ENCODE measurements at regions not wholly inside any gene's neighbourhood (a gene's known extent, or its start where the extent isn't known, plus 50 kb on each side); places are given as distances from the start of the nearest gene placed in this dataset.

DNA sequence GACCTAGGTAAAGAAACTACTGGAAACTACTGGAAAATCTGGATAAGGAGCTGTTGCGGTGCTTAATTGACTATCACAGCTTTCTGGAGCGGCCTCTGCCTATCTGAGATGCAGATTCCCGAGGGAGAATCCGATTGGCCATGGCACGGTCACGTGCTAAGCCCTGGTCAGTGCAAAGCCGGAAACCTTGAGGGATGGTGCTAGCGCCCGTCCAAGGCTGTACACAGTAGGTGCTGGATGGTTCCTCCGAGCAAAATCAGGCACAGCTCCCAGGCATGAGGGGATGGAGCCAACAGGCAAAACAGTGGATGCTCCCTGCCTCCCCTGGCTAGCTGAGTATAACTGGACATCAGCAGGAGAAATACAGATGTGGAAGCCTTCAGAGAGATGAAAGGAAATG is 238.7 kb upstream of the HES1 start:
- no peak overlapping the region for H3K9ac ChIP-seq (ENCODE audit: control insufficient read depth, extremely low read depth, insufficient read depth, low read length)
- H3K4me3 ChIP-seq (ENCODE audit: control insufficient read depth in 2 of 3, extremely low read depth in 1 of 3, insufficient read depth in 2 of 3, low read depth in 1 of 3, low read length in 3 of 3) = no peak overlapping the region
- TF ChIP-seq EZH2 (IDR thresholded peaks at IDR 0.05; ENCODE audit: low read length) = no peak
- TF ChIP-seq, protein P1, sequence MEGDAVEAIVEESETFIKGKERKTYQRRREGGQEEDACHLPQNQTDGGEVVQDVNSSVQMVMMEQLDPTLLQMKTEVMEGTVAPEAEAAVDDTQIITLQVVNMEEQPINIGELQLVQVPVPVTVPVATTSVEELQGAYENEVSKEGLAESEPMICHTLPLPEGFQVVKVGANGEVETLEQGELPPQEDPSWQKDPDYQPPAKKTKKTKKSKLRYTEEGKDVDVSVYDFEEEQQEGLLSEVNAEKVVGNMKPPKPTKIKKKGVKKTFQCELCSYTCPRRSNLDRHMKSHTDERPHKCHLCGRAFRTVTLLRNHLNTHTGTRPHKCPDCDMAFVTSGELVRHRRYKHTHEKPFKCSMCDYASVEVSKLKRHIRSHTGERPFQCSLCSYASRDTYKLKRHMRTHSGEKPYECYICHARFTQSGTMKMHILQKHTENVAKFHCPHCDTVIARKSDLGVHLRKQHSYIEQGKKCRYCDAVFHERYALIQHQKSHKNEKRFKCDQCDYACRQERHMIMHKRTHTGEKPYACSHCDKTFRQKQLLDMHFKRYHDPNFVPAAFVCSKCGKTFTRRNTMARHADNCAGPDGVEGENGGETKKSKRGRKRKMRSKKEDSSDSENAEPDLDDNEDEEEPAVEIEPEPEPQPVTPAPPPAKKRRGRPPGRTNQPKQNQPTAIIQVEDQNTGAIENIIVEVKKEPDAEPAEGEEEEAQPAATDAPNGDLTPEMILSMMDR (optimal IDR thresholded peaks at IDR 0.05 in 1 of 3, IDR thresholded peaks at IDR 0.05 in 1 of 3, conservative IDR thresholded peaks at IDR 0.05 in 1 of 3; ENCODE audit: extremely low read depth in 1 of 3, insufficient read depth in 2 of 3, low read length in 3 of 3) = no peak
- no peaks in the 10 kb centered on the region for H3K36me3 ChIP-seq (ENCODE audit: control insufficient read depth in 2 of 2, extremely low read depth in 1 of 2, insufficient read depth in 2 of 2, low read length in 2 of 2)
- H3K27ac ChIP-seq (ENCODE audit: control insufficient read depth, insufficient read depth, low read length) = no peak overlapping the region
- no peaks in the 10 kb centered on the region for H3K9me1 ChIP-seq (ENCODE audit: control insufficient read depth, extremely low read depth, insufficient read depth, low read length)
- H3K9me3 ChIP-seq (ENCODE audit: control insufficient read depth, low read depth, low read length) = no peaks in the 10 kb centered on the region
- H3K79me2 ChIP-seq (ENCODE audit: control insufficient read depth, insufficient read depth, low read length) = no peaks in the 10 kb centered on the region
- DNase-seq (ENCODE audit: low read depth, low spot score) (no peak), FAIRE-seq (no peak)
- no peak overlapping the region for H2AFZ ChIP-seq (ENCODE audit: control insufficient read depth, low read length)
- H3K27me3 ChIP-seq (ENCODE audit: control insufficient read depth, extremely low read depth, insufficient read depth, low read length) = no peaks in the 10 kb centered on the region
- no peak overlapping the region for H3K4me2 ChIP-seq (ENCODE audit: control insufficient read depth, extremely low read depth, insufficient read depth, low read depth, low read length)
- no peaks in the 10 kb centered on the region for H4K20me1 ChIP-seq (ENCODE audit: control insufficient read depth, extremely low read depth, insufficient read depth, low read length)
- dilution Hi-C loops (cut with MboI; ENCODE audit: extremely low pct_ligation_motif_present, low sequenced_read_pairs) = no loop called here
- H3K4me1 ChIP-seq (ENCODE audit: control insufficient read depth, extremely low read depth, insufficient read depth, low read length) = peaks cover 9% of the 10 kb centered on the region

DNA sequence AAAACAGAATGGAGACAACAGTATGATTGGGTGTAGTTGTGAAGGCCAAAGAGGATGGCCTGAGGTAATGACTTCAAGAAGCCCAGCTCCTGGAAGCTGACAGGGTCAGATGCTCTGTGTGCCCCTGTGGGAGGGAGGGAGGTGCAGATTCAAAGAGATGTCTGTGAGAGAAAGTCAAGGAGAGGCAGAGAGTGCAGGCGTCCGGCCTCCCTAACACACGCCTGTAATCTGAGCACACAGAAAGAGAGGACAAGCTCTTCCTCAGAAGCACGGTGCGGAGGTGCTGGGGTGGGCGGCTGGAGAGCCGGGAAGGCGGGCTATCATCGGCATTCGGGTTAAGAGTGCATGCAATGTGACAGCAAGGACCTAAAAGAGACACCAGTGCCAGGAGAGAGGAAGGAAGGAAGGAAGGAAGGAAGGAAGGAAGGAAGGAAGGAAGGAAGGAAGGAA is 238.2 kb upstream of the HES1 start:
- H3K4me1 ChIP-seq (ENCODE audit: control insufficient read depth, extremely low read depth, insufficient read depth, low read length) = peaks cover 9% of the 10 kb centered on the region
- no peak for FAIRE-seq

More for the DNA sequence above, 238.2 kb upstream of the HES1 start:
- H3K9me3 ChIP-seq (ENCODE audit: control insufficient read depth, low read depth, low read length) = no peaks in the 10 kb centered on the region
- peaks cover 3% of the 10 kb centered on the region for H3K27me3 ChIP-seq (ENCODE audit: control insufficient read depth, extremely low read depth, insufficient read depth, low read length)
- no peak overlapping the region for H3K4me2 ChIP-seq (ENCODE audit: control insufficient read depth, extremely low read depth, insufficient read depth, low read depth, low read length)
- no peaks in the 10 kb centered on the region for H3K9me1 ChIP-seq (ENCODE audit: control insufficient read depth, extremely low read depth, insufficient read depth, low read length)
- no peaks in the 10 kb centered on the region for H3K79me2 ChIP-seq (ENCODE audit: control insufficient read depth, insufficient read depth, low read length)
- dilution Hi-C loops (cut with MboI; ENCODE audit: extremely low pct_ligation_motif_present, low sequenced_read_pairs) = no loop called here
- no peak overlapping the region for H2AFZ ChIP-seq (ENCODE audit: control insufficient read depth, low read length)
- no peak for DNase-seq (ENCODE audit: low read depth, low spot score)
- no peak overlapping the region for H3K4me3 ChIP-seq (ENCODE audit: control insufficient read depth in 2 of 3, extremely low read depth in 1 of 3, insufficient read depth in 2 of 3, low read depth in 1 of 3, low read length in 3 of 3)
- H4K20me1 ChIP-seq (ENCODE audit: control insufficient read depth, extremely low read depth, insufficient read depth, low read length) = no peaks in the 10 kb centered on the region
- TF ChIP-seq, protein P1 (optimal IDR thresholded peaks at IDR 0.05 in 1 of 3, IDR thresholded peaks at IDR 0.05 in 1 of 3, conservative IDR thresholded peaks at IDR 0.05 in 1 of 3; ENCODE audit: extremely low read depth in 1 of 3, insufficient read depth in 2 of 3, low read length in 3 of 3) = no peak
- H3K27ac ChIP-seq (ENCODE audit: control insufficient read depth, insufficient read depth, low read length) = no peak overlapping the region
- H3K9ac ChIP-seq (ENCODE audit: control insufficient read depth, extremely low read depth, insufficient read depth, low read length) = no peak overlapping the region
- H3K36me3 ChIP-seq (ENCODE audit: control insufficient read depth in 2 of 2, extremely low read depth in 1 of 2, insufficient read depth in 2 of 2, low read length in 2 of 2) = no peaks in the 10 kb centered on the region

All from keratinocyte (primary cell).